Calu3 (cell line): ENCODE measurements at regions not wholly inside any gene's neighbourhood (a gene's known extent, or its start where the extent isn't known, plus 50 kb on each side); places are given as distances from the start of the nearest gene placed in this dataset.

Source experiments
- BruUV-seq: library from RNA; stranded (reverse); fragments of 400-500 nt; replicated peaks from 2 replicates; lab custom pipeline; 2021; lab: Mats Ljungman, UMichigan
- CTCF ChIA-PET: fragments of 300-600 bp; sonication (Branson Sonifier 250); formaldehyde crosslinking; loops from one replicate; lab custom pipeline; 2022; ENCODE audit warnings: antibody characterized with exemption; lab: Charles Lee
- DNase-seq: peaks from one replicate; pipeline ENCODE4 v3.0.0; 2022
- H3K27ac Mint-ChIP-seq: one replicate; pipeline ENCODE4 v1.8.0; 2022; ENCODE audit warnings: mixed read lengths; ENCODE audit not compliant: unreplicated experiment
- H3K27me3 Mint-ChIP-seq: one replicate; pipeline ENCODE4 v1.8.0; 2022; ENCODE audit warnings: mixed read lengths; ENCODE audit not compliant: unreplicated experiment
- H3K36me3 Mint-ChIP-seq: one replicate; pipeline ENCODE4 v1.8.0; 2022; ENCODE audit warnings: mild to moderate bottlenecking, moderate library complexity, mixed read lengths; ENCODE audit not compliant: insufficient read depth, unreplicated experiment
- H3K4me1 Mint-ChIP-seq: one replicate; pipeline ENCODE4 v1.8.0; 2022; ENCODE audit warnings: mild to moderate bottlenecking, low read depth, mixed read lengths; ENCODE audit not compliant: unreplicated experiment
- H3K4me3 Mint-ChIP-seq: one replicate; pipeline ENCODE4 v1.8.0; 2022; ENCODE audit warnings: mild to moderate bottlenecking, low read depth, moderate library complexity, mixed read lengths; ENCODE audit not compliant: unreplicated experiment
- H3K9me3 Mint-ChIP-seq: one replicate; pipeline ENCODE4 v1.8.0; 2022; ENCODE audit warnings: low read depth, mixed read lengths; ENCODE audit not compliant: unreplicated experiment
- intact Hi-C: fragments of 100-400 bp; cut with micrococcal nuclease; formaldehyde crosslinking; loops from one replicate; pipeline ENCODE4 v1.10.0; 2022; ENCODE audit not compliant: unreplicated experiment
- TF ChIP-seq, protein P1 (sequence below): fragments of 200-600 bp; IDR thresholded peaks from one replicate; pipeline ENCODE4 v1.8.0; 2022; ENCODE audit warnings: antibody characterized with exemption; ENCODE audit not compliant: unreplicated experiment

GRCh38 chr5:68949256-68949655, 144.6 kb upstream of the SLC30A5 start:
- no peak overlapping the region for H3K27ac Mint-ChIP-seq
- TF ChIP-seq, protein P1, sequence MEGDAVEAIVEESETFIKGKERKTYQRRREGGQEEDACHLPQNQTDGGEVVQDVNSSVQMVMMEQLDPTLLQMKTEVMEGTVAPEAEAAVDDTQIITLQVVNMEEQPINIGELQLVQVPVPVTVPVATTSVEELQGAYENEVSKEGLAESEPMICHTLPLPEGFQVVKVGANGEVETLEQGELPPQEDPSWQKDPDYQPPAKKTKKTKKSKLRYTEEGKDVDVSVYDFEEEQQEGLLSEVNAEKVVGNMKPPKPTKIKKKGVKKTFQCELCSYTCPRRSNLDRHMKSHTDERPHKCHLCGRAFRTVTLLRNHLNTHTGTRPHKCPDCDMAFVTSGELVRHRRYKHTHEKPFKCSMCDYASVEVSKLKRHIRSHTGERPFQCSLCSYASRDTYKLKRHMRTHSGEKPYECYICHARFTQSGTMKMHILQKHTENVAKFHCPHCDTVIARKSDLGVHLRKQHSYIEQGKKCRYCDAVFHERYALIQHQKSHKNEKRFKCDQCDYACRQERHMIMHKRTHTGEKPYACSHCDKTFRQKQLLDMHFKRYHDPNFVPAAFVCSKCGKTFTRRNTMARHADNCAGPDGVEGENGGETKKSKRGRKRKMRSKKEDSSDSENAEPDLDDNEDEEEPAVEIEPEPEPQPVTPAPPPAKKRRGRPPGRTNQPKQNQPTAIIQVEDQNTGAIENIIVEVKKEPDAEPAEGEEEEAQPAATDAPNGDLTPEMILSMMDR: no peak
- CTCF ChIA-PET: interaction anchor here (0.6 kb wide), 1 partner anchor 99 kb away, joined by 3 read pairs; no protein-coding TSS in a partner anchor

DNA sequence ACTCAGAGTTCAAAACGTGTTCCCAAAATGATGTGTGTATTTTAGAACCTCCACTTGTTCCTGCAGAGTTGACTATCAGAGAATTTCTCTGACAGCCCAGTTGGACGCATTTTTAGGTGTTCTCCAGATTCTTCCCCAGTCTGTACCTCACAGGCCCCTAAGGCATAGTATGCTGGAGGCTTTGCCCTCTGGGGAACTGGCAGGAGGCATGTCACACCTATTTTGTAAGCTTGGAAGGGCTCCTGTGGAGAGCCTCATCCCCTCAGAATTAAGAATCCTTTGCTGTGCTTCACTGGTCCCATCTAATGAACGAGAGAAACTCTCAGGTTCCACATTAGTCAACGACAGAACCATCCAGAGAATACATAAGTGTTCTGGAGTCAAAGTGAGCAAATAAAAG, 144.1 kb upstream of the SLC30A5 start:
- Mint-ChIP-seq H3K27me3 (peaks cover 32% of the 10 kb centered on the region), H3K9me3 (no peaks in the 10 kb centered on the region), H3K36me3 (no peaks in the 10 kb centered on the region), H3K4me3 (no peak overlapping the region), H3K27ac (no peak overlapping the region), H3K4me1 (no peaks in the 10 kb centered on the region)
- no TSS peak for BruUV-seq
- CTCF ChIA-PET: no interaction called here
- TF ChIP-seq, protein P1: no peak
- DNase-seq: no peak
- intact Hi-C loops: loop anchor here (10.0 kb wide), 1 partner anchor 465 kb away; no protein-coding TSS in a partner anchor

More at GRCh38 chr5:68949256-68949655, 144.6 kb upstream of the SLC30A5 start:
- Mint-ChIP-seq H3K36me3 (no peaks in the 10 kb centered on the region), H3K4me3 (no peak overlapping the region), H3K9me3 (no peaks in the 10 kb centered on the region), H3K4me1 (no peaks in the 10 kb centered on the region), H3K27me3 (peaks cover 32% of the 10 kb centered on the region)
- no peak for DNase-seq
- no TSS peak for BruUV-seq
- intact Hi-C loops: no loop called here

DNA sequence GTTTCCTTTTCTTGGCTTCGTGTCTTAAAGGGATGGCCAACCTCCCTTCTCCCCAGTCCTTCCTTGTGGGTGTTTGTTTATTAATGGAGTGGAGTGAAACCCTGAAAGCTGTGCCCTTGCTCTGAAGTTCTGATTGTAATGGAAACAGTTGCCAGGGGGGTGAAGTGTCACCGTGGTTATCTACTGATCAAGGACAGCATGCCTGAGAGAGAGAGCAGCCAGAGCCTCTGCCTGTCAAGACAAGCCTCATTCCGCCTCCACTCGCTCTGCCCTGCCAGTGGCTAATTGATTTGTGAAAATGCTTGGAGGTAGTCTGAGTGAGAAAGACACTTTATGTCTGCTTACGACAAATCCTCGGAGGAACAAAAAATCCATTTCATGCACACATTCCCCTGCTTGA, 143.7 kb upstream of the SLC30A5 start:
- Mint-ChIP-seq H3K9me3 (no peaks in the 10 kb centered on the region), H3K27me3 (peaks cover 32% of the 10 kb centered on the region), H3K27ac (no peak overlapping the region), H3K4me3 (no peak overlapping the region), H3K36me3 (no peaks in the 10 kb centered on the region), H3K4me1 (no peaks in the 10 kb centered on the region)
- BruUV-seq: no TSS peak
- intact Hi-C loops: loop anchor here (10.0 kb wide), 1 partner anchor 465 kb away; no protein-coding TSS in a partner anchor
- no peak for DNase-seq
- CTCF ChIA-PET: no interaction called here
- TF ChIP-seq, protein P1: no peak

- CTCF ChIA-PET: interaction anchor here (0.7 kb wide), 1 partner anchor 50 kb away, joined by 3 read pairs; no protein-coding TSS in a partner anchor
- Mint-ChIP-seq H3K4me1 (no peaks in the 10 kb centered on the region), H3K27me3 (peaks cover 32% of the 10 kb centered on the region), H3K9me3 (no peaks in the 10 kb centered on the region), H3K4me3 (no peak overlapping the region), H3K27ac (no peak overlapping the region), H3K36me3 (no peaks in the 10 kb centered on the region)
- TF ChIP-seq, protein P1: no peak
- intact Hi-C loops: loop anchor here (10.0 kb wide), 1 partner anchor 466 kb away; no protein-coding TSS in a partner anchor
- BruUV-seq: no TSS peak
- DNase-seq: no peak
These were observed 142.9 kb upstream of the SLC30A5 start for GRCh38 chr5:68950930-68951329.
